ENCODE measurements at regions not wholly inside any gene's neighbourhood (a gene's known extent, or its start where the extent isn't known, plus 50 kb on each side); places are given as distances from the start of the nearest gene placed in this dataset.

GRCh38 chr5:126360467-126360866, 62.7 kb upstream of the GRAMD2B start:
- no peak for ATAC-seq
- Histone ChIP-seq H3K36me3 (ENCODE audit: control insufficient read depth, insufficient read depth, low read length) (no peaks in the 10 kb centered on the region), H3K4me3 (ENCODE audit: low read depth in 2 of 2, low read length in 2 of 2) (no peak overlapping the region), H3K9me3 (ENCODE audit: control insufficient read depth, insufficient read depth, low read depth, low read length) (no peaks in the 10 kb centered on the region), H3K27ac (ENCODE audit: low read length) (no peak overlapping the region; the same call in 1 of the 2 replicates), H3K4me1 (ENCODE audit: control insufficient read depth, insufficient read depth, low read length) (0 out of 2 replicates have a peak, but pooled peaks cover 1% of the 10 kb centered on the region), H3K27me3 (ENCODE audit: control insufficient read depth, insufficient read depth, low read length) (no peaks in the 10 kb centered on the region)
- TF ChIP-seq, protein P1, sequence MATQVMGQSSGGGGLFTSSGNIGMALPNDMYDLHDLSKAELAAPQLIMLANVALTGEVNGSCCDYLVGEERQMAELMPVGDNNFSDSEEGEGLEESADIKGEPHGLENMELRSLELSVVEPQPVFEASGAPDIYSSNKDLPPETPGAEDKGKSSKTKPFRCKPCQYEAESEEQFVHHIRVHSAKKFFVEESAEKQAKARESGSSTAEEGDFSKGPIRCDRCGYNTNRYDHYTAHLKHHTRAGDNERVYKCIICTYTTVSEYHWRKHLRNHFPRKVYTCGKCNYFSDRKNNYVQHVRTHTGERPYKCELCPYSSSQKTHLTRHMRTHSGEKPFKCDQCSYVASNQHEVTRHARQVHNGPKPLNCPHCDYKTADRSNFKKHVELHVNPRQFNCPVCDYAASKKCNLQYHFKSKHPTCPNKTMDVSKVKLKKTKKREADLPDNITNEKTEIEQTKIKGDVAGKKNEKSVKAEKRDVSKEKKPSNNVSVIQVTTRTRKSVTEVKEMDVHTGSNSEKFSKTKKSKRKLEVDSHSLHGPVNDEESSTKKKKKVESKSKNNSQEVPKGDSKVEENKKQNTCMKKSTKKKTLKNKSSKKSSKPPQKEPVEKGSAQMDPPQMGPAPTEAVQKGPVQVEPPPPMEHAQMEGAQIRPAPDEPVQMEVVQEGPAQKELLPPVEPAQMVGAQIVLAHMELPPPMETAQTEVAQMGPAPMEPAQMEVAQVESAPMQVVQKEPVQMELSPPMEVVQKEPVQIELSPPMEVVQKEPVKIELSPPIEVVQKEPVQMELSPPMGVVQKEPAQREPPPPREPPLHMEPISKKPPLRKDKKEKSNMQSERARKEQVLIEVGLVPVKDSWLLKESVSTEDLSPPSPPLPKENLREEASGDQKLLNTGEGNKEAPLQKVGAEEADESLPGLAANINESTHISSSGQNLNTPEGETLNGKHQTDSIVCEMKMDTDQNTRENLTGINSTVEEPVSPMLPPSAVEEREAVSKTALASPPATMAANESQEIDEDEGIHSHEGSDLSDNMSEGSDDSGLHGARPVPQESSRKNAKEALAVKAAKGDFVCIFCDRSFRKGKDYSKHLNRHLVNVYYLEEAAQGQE (IDR thresholded peaks at IDR 0.05; ENCODE audit: insufficient read depth in 1 of 2, low read depth in 2 of 2, low read length in 1 of 2): no peak
- TF ChIP-seq POLR2AphosphoS5 (IDR thresholded peaks at IDR 0.05; ENCODE audit: low read depth, low read length) (no peak), TCF7L2 (IDR thresholded peaks at IDR 0.05; ENCODE audit: low read depth, low read length) (no peak), CTCF (IDR thresholded peaks at IDR 0.05) (no peak), SIN3A (IDR thresholded peaks at IDR 0.05; ENCODE audit: borderline replicate concordance, insufficient read depth, low read depth, low read length) (no peak)
- ChIA-PET CTCF (no interaction called here), POLR2A (no interaction called here)
- intact Hi-C loops (cut with micrococcal nuclease; ENCODE audit: unreplicated experiment) (no loop called here), in situ Hi-C loops (cut with HindIII; ENCODE audit: low pct_unique_long_range_greater_than_20kb, low sequenced_read_pairs) (loop anchor here (25.0 kb wide), 1 partner anchor 177 kb away; no protein-coding TSS in a partner anchor)
- BruUV-seq (replicated peaks): no TSS peak
- DNase-seq (ENCODE audit: low read depth, low spot score): no peak

GRCh38 chr5:126363658-126364057, 59.6 kb upstream of the GRAMD2B start:
- no peak overlapping the region for H3K4me3 ChIP-seq (ENCODE audit: low read depth in 2 of 2, low read length in 2 of 2)
- H3K9me3 ChIP-seq (ENCODE audit: control insufficient read depth, insufficient read depth, low read depth, low read length): no peaks in the 10 kb centered on the region
- no TSS peak for BruUV-seq (replicated peaks)
- DNase-seq (ENCODE audit: low read depth, low spot score) (no peak), ATAC-seq (no peak)
- in situ Hi-C loops (cut with HindIII; ENCODE audit: low pct_unique_long_range_greater_than_20kb, low sequenced_read_pairs) (loop anchor here (25.0 kb wide), 1 partner anchor 174 kb away; no protein-coding TSS in a partner anchor), intact Hi-C loops (cut with micrococcal nuclease; ENCODE audit: unreplicated experiment) (no loop called here)
- H3K27ac ChIP-seq (ENCODE audit: low read length): no peak overlapping the region
- no peak for TF ChIP-seq CTCF (IDR thresholded peaks at IDR 0.05)
- no peaks in the 10 kb centered on the region for H3K36me3 ChIP-seq (ENCODE audit: control insufficient read depth, insufficient read depth, low read length)
- peaks cover 5% of the 10 kb centered on the region for H3K4me1 ChIP-seq (ENCODE audit: control insufficient read depth, insufficient read depth, low read length)
- CTCF ChIA-PET: no interaction called here
- H3K27me3 ChIP-seq (ENCODE audit: control insufficient read depth, insufficient read depth, low read length): no peaks in the 10 kb centered on the region
- POLR2A ChIA-PET: no interaction called here
